ENCODE measurements at regions not wholly inside any gene's neighbourhood (a gene's known extent, or its start where the extent isn't known, plus 50 kb on each side); places are given as distances from the start of the nearest gene placed in this dataset.
"Not testable (repeated sequence)": the region's sequence is repeated elsewhere in the genome, so short reads cannot be mapped to it uniquely, and the experiment has no call there.

GRCh38 chr7:55675589-55675988 is 103.3 kb upstream of the VOPP1 start:
- TF ChIP-seq CTCF (IDR thresholded peaks at IDR 0.05; ENCODE audit: insufficient read depth, low read length); POLR2AphosphoS5 (IDR thresholded peaks at IDR 0.05; ENCODE audit: low read depth); REST (IDR thresholded peaks at IDR 0.05; ENCODE audit: insufficient replicate concordance, low read depth): not testable (repeated sequence)

Measured in HL-60 (cell line).